Suppressor macrophage treated with lipopolysaccharide for 4 hours (primary cell): ENCODE measurements at regions not wholly inside any gene's neighbourhood (a gene's known extent, or its start where the extent isn't known, plus 50 kb on each side); places are given as distances from the start of the nearest gene placed in this dataset.

Source experiments
- DNase-seq: peaks from one replicate; pipeline ENCODE4 v3.0.0-alpha.2; 2020

DNA sequence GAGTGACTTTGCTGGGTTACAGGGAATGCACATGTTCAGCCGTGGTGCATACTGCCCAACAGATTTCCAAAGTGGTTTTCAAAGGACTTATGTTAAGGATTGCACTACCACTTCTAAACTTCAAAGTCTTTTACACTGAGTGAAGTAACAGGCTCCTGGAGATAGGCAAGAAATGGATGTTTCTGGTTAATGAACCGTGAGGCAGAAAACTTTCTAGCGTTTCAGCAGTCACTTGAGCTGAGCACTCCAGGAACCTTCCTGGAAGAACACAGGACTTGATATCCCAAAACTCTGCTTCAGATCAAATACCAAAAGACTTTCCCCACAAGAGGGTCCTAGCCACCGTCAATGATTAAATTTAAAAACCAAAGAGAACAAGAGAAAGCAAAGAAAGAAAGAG, 74.3 kb upstream of the ATP1A1 start:
- no peak for DNase-seq

DNA sequence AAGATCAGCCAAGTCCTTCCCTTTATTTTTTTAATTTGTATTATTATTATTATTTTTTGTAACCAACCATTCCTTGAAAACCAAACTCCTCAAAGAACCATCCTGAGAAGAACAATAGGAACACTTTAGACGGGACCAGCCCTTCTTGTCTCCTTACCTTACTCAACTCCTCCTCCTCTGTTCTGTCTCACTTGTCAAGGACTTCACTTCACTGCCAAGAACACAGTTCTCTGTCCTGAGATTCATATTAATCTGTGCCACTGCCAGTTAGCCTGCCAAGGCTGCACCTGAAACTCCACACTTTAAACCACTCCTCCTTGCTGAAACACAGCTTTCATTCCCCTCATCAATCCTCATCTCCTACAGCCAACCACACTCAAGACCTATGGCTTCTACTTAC, 73.8 kb upstream of the ATP1A1 start:
- DNase-seq, result no peak

DNA sequence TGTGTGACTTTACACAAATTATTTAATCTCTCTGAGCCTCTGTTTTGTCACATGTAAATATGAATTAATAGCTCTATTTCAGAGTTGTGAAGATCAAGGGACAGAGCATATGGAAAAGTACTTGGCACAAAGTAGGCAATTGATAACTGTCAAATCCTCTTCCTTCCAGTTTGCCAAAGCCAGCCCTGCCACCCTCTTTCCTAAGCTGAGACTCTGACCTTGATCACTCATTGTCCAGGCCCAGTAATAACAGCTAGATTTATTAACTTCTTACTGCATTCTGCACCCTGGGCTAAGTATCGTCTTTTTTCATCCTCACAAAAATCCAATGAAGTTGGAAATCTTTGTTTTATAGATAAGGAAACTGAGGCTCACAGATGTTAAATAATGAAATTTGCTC, 70.8 kb upstream of the ATP1A1 start:
- DNase-seq, result no peak

- no peak for DNase-seq
Observed at GRCh38 chr1:116306102-116306501, 66.9 kb upstream of the ATP1A1 start.

GRCh38 chr1:116306840-116307442, 66.1 kb upstream of the ATP1A1 start:
- DNase-seq, result no peak

DNA sequence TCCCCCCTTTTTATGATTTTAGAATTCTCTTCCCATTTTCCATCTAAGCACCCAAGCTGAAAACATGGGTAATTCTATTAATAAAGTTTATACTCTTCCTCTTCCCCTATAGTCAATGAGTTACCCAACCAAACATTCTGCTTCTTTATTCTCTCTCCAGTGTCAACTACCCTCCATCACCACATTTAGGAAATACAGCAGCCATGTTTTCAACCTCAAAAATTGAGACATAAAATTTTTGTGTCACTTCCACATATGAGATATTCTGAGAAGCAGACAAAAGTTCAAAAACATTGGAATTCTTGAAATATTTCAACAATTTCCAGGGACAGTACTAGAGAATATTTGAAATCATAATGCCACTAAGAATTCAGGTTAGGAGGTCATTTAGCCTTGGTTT, 64.8 kb upstream of the ATP1A1 start:
- DNase-seq, result no peak

- DNase-seq, result no peak
Observed at GRCh38 chr1:116309090-116309870, 63.8 kb upstream of the ATP1A1 start.

- DNase-seq, result no peak
Observed at GRCh38 chr1:116310180-116310579, 62.9 kb upstream of the ATP1A1 start.

- peak; percentile 11 for DNase-seq
Observed at GRCh38 chr1:116311193-116311592, 61.9 kb upstream of the ATP1A1 start.

DNA sequence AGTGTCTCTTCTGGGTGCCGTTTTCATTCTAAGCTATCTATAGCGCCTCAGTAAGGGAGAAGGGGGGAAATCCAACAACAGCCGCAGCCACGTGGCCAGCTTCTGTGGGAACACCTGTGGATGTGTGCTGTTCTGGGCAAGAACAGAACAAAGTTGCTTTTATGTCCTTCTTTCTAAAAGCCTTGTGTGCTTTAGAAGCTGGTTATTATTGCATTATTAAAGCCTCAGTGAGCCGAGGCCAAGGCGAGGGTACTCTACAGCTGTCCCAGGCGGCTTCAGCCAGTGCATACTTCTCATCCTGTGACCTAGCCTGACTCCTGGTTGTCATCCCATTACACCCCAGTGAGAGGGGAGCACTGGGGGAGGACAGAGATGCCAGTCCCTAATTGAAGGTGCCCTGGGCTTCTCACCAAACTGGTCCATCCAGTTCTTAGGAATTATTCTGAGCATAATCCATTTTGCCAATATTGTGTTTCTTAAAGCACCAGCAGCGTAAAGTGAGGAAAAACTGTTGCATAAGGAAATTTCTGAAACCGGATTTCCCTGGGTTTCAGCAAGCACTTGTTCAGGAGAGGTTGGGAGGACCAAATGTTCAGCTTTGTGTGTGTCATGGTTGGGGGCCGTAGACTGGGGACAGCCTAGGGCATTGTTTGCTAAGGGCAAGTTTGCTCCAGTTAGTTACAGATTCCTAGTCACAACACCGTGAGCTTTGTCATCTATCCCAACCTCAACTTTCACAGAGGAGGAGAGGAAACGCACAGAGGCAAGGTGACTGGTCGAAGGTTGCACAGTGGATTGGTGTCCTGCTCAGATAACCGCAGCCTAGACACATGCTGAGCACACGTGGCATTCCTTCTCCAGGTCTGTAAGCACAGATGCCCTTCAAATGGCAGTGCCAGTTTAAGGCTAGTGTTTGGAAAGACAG, 61.0 kb upstream of the ATP1A1 start:
- no peak for DNase-seq

DNA sequence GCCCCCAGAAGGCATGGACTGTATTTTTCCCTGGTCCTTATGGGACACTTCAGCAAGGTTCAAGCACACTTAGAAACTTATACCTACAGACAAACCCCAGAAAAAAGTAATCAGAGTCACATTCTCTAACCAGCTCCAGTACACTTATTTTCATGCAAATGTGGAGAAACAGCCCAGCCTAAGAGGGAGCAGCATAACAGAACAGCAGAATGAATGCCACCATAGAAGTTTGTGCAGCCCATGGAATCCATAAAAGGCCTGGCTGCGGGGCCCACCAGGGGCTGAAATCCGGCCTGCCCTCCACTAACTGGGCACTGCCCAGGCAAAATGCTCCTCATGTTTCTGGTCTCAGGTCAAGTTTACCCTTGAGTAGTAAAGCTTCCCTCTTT, 60.4 kb upstream of the ATP1A1 start:
- DNase-seq, result no peak

DNA sequence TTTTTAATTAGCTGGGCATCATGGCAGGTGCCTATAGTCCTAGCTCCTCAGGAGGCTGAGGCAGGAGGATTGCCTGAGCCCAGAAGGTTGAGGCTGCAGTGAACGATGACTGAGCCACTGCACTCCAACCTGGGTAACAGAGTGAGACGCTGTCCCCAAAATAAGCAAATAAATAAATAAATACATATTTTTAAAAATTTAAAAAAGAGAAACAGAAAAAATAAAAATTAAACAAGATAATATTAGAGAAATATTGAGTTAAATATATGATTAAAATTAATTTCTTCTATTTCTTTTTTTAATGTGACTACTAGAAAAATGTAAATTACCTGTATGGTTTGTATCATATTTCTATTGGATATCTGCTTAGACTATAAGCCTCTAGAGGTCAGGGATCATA, 59.3 kb upstream of the ATP1A1 start:
- no peak for DNase-seq

- DNase-seq, result no peak
Observed at GRCh38 chr1:116314305-116314919, 58.6 kb upstream of the ATP1A1 start.

- no peak for DNase-seq
Observed at GRCh38 chr1:116316373-116316772, 56.7 kb upstream of the ATP1A1 start.

DNA sequence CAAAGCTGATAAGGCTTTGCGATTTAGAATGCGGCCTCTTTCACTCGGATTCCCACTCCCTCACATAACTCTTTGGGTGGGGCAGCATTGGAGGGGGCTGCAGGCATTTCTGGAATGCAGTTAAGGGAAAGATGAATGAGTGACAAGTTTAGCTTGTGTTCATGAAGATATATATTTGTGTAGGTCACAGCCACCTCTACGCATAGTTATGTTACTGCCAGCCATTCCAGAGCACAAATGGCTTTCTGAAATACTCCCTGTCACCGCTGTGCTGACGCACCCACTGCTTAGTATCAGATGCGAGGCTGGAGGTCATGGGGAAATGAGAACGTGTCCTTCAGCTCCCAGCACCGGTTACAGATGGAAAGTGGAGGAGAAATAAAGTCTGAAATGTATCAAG, 54.1 kb upstream of the ATP1A1 start:
- no peak for DNase-seq

- no peak for DNase-seq
Observed at GRCh38 chr1:116320874-116321273, 52.2 kb upstream of the ATP1A1 start.

GRCh38 chr1:116321766-116322175, 51.3 kb upstream of the ATP1A1 start:
- DNase-seq, result no peak

DNA sequence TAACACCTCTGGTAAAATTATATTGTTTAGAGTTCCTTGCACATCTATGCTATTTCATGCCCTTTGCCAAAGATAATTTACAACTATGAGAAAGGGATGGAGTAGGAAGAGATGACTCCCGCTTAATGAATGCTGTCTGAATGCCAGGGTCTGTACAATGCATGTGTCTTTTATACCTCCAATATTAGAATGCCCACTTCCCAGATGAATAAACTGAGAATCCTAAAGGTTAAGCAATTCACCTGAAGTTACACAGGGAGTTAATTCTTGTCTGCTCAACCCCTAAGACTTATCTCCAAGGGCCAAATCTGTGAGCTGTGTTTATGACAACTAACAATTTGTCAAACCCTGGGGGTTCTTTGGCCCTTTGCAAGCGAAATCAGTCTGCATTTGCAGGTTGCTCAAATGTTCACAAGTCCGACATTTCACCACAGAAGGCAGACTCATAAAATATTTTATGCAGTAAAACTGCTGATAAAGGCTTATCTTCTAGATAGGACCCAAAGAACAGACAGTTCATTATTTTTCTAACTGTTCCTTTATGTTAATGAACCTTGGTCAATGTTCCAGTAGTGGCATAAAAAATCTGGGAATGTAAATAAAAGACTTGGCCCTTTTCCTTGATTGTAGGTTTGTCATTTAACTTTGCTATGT, 50.2 kb upstream of the ATP1A1 start:
- no peak for DNase-seq
